ENCODE measurements at regions not wholly inside any gene's neighbourhood (a gene's known extent, or its start where the extent isn't known, plus 50 kb on each side); places are given as distances from the start of the nearest gene placed in this dataset.

GRCh38 chr2:57278451-57278850 is 768.2 kb upstream of the VRK2 start:
- H2AFZ ChIP-seq = no peak overlapping the region
- intact Hi-C loops (cut with micrococcal nuclease; ENCODE audit: unreplicated experiment) = no loop called here
- no peaks in the 10 kb centered on the region for H3K27me3 ChIP-seq (ENCODE audit: insufficient read depth, low read depth)
- ChIA-PET CTCF (no interaction called here), POLR2A (ENCODE audit: unreplicated experiment) (no interaction called here)
- no peaks in the 10 kb centered on the region for H3K36me3 ChIP-seq (ENCODE audit: low read depth)
- H3K9me2 ChIP-seq (ENCODE audit: insufficient read depth) = no peaks in the 10 kb centered on the region
- DNase-seq = no peak
- no TSS peak for BruUV-seq (replicated peaks)
- H3F3A ChIP-seq (ENCODE audit: insufficient read depth, low read depth) = no peaks in the 10 kb centered on the region
- H3K4me2 ChIP-seq = no peak overlapping the region
- TF ChIP-seq EZH2 (IDR thresholded peaks at IDR 0.05; ENCODE audit: low read depth) = no peak
- TF ChIP-seq CTCF (conservative IDR thresholded peaks at IDR 0.05) = no peak
- no peaks in the 10 kb centered on the region; the same call in 1 of the 2 replicates for H3K9me3 ChIP-seq (ENCODE audit: insufficient read depth, low read depth)
- H3K4me3 ChIP-seq = no peak overlapping the region
- no peak overlapping the region for H3K27ac ChIP-seq
- no peaks in the 10 kb centered on the region for H3K79me2 ChIP-seq (ENCODE audit: low read depth)
- no peaks in the 10 kb centered on the region for H4K20me1 ChIP-seq (ENCODE audit: insufficient read depth)
- no peaks in the 10 kb centered on the region for H3K4me1 ChIP-seq (replicated peaks; ENCODE audit: insufficient read depth)

GRCh38 chr2:57291209-57291608 is 755.4 kb upstream of the VRK2 start:
- BruUV-seq (replicated peaks) = no TSS peak
- Histone ChIP-seq H3K4me2 (no peak overlapping the region), H4K20me1 (ENCODE audit: insufficient read depth) (no peaks in the 10 kb centered on the region), H3K27me3 (ENCODE audit: insufficient read depth, low read depth) (no peaks in the 10 kb centered on the region), H3K36me3 (ENCODE audit: low read depth) (no peaks in the 10 kb centered on the region), H3K79me2 (ENCODE audit: low read depth) (no peaks in the 10 kb centered on the region), H2AFZ (no peak overlapping the region), H3K27ac (no peak overlapping the region), H3F3A (ENCODE audit: insufficient read depth, low read depth) (no peaks in the 10 kb centered on the region), H3K4me3 (no peak overlapping the region), H3K9me3 (ENCODE audit: insufficient read depth, low read depth) (no peaks in the 10 kb centered on the region), H3K4me1 (replicated peaks; ENCODE audit: insufficient read depth) (no peaks in the 10 kb centered on the region), H3K9me2 (ENCODE audit: insufficient read depth) (no peaks in the 10 kb centered on the region; the same call in 1 of the 2 replicates)
- CTCF ChIA-PET = no interaction called here
- no peak for DNase-seq
- intact Hi-C loops (cut with micrococcal nuclease; ENCODE audit: unreplicated experiment) = no loop called here
- POLR2A ChIA-PET (ENCODE audit: unreplicated experiment) = interaction anchor here (0.7 kb wide), 1 partner anchor 203 kb away, joined by 3 read pairs; no protein-coding TSS in a partner anchor
- TF ChIP-seq EZH2 (IDR thresholded peaks at IDR 0.05; ENCODE audit: low read depth) = no peak
- no peak for TF ChIP-seq CTCF (conservative IDR thresholded peaks at IDR 0.05)

GRCh38 chr2:57296795-57297517 is 749.6 kb upstream of the VRK2 start:
- Histone ChIP-seq H3K4me3 (no peak overlapping the region), H3K4me2 (no peak overlapping the region), H3K36me3 (ENCODE audit: low read depth) (no peaks in the 10 kb centered on the region), H3K4me1 (replicated peaks; ENCODE audit: insufficient read depth) (no peaks in the 10 kb centered on the region), H4K20me1 (ENCODE audit: insufficient read depth) (no peaks in the 10 kb centered on the region), H3K27ac (no peak overlapping the region), H3K79me2 (ENCODE audit: low read depth) (no peaks in the 10 kb centered on the region), H2AFZ (no peak overlapping the region), H3F3A (ENCODE audit: insufficient read depth, low read depth) (no peaks in the 10 kb centered on the region), H3K9me3 (ENCODE audit: insufficient read depth, low read depth) (no peaks in the 10 kb centered on the region), H3K27me3 (ENCODE audit: insufficient read depth, low read depth) (no peaks in the 10 kb centered on the region), H3K9me2 (ENCODE audit: insufficient read depth) (no peaks in the 10 kb centered on the region)
- ChIA-PET CTCF (no interaction called here), POLR2A (ENCODE audit: unreplicated experiment) (no interaction called here)
- TF ChIP-seq CTCF (conservative IDR thresholded peaks at IDR 0.05) (no peak), EZH2 (IDR thresholded peaks at IDR 0.05; ENCODE audit: low read depth) (no peak)
- intact Hi-C loops (cut with micrococcal nuclease; ENCODE audit: unreplicated experiment) = no loop called here
- no TSS peak for BruUV-seq (replicated peaks)
- no peak for DNase-seq

Data from PC-9 (cell line).